Skeletal muscle tissue (tissue), 3 donors: ENCODE measurements at regions not wholly inside any gene's neighbourhood (a gene's known extent, or its start where the extent isn't known, plus 50 kb on each side); places are given as distances from the start of the nearest gene placed in this dataset.

Experiments used
- H3K27ac ChIP-seq: one replicate; pipeline ENCODE4 v1.7.0; 2013; ENCODE audit warnings: mild to moderate bottlenecking, low read depth, low read length, inconsistent platforms
- H3K27me3 ChIP-seq, 3 donors: one replicate each; pipeline ENCODE4 v1.7.0; 2013; ENCODE audit warnings: low read length in 3 of 3; ENCODE audit not compliant: control insufficient read depth in 3 of 3, insufficient read depth in 3 of 3
- H3K36me3 ChIP-seq, 3 donors: one replicate each; pipeline ENCODE4 v1.7.0; 2013; ENCODE audit warnings: low read length in 3 of 3; ENCODE audit not compliant: control insufficient read depth in 3 of 3, insufficient read depth in 3 of 3
- H3K4me1 ChIP-seq, 3 donors: one replicate each; pipeline ENCODE4 v1.7.0; 2013; ENCODE audit warnings: low read length in 3 of 3, mild to moderate bottlenecking in 3 of 3; ENCODE audit not compliant: control insufficient read depth in 3 of 3, insufficient read depth in 3 of 3
- H3K4me3 ChIP-seq, 3 donors: one replicate each; pipeline ENCODE4 v1.7.0; 2013; ENCODE audit warnings: low read length in 3 of 3
- H3K9ac ChIP-seq, 3 donors: one replicate each; pipeline ENCODE4 v1.7.0; 2013; ENCODE audit warnings: low read length in 3 of 3, mild to moderate bottlenecking in 3 of 3, moderate library complexity in 2 of 3, low read depth in 1 of 3
- H3K9me3 ChIP-seq, 3 donors: one replicate each; pipeline ENCODE4 v1.7.0; 2013; ENCODE audit warnings: low read length in 3 of 3; ENCODE audit not compliant: control insufficient read depth in 3 of 3
- donor health status: Osteomylitis.

DNA sequence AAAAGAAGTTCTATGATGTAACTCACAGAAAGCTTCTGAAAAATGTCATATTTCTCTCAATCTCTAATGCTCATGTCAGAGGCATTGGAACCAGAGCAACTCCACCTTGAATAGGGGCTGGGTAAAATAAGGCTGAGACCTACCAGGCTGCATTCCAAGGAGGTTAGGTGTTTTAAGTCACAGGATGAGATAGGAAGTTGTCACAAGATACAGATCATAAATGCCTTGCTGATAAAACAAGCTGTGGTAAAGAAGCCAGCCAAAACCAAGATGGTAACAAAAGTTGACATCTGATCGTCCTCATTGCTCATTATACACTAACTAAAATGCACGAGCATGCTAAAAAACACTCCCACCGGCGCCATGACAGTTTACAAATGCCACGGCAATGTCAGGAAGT, 411.1 kb upstream of the GRIA1 start:
- Histone ChIP-seq H3K4me3 (no peak overlapping the region), H3K9ac (no peak overlapping the region), H3K4me1 (no peaks in the 10 kb centered on the region), H3K36me3 (no peaks in the 10 kb centered on the region), H3K27me3 (no peaks in the 10 kb centered on the region), H3K9me3 (no peaks in the 10 kb centered on the region), H3K27ac (no peak overlapping the region)

DNA sequence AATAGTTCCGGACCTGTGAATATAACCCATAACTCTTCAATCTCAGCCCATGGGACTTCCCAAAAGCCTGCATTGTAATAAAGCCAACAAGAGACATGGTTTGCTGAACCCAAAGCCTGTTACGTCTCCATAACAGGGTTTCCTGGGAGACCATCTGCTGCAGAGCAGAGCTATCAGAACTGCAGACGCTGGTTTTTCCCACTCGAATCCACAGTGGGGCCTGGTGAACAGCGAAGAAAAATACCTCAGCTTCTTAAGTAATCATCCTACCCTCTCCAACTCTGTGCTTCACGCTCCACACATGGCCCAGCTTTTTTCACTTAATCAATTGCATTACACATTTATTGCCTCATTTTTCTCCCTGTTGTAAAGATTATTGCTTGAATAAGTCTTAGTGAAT, 409.5 kb upstream of the GRIA1 start:
- no peaks in the 10 kb centered on the region for H3K4me1 ChIP-seq
- no peak overlapping the region for H3K27ac ChIP-seq

DNA sequence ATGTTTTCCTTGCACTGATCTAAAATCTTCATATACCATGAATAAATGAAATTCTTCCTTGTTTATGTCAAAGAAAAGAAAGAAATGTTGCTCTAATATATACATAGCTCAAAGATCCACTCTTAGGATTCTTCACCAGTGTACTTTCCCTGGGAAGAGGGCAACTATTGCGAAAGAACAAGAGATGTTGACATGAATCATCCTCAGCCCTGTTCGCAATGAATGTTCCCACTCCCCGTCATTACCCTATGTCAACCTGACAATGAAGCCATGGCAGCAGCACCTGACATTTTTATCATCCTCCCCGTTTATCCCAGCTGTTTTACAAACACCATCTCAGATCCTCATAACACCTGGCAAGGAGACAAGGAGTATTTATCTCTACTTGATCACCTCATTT, 409.1 kb upstream of the GRIA1 start:
- no peaks in the 10 kb centered on the region for H3K4me1 ChIP-seq
- H3K4me3 ChIP-seq: no peak overlapping the region
- H3K9me3 ChIP-seq: no peaks in the 10 kb centered on the region
- H3K27ac ChIP-seq: no peak overlapping the region
- no peaks in the 10 kb centered on the region for H3K27me3 ChIP-seq
- H3K36me3 ChIP-seq: no peaks in the 10 kb centered on the region
- no peak overlapping the region for H3K9ac ChIP-seq

More for the DNA sequence above, 409.5 kb upstream of the GRIA1 start:
- H3K4me3 ChIP-seq: no peak overlapping the region
- H3K36me3 ChIP-seq: no peaks in the 10 kb centered on the region
- H3K9ac ChIP-seq: no peak overlapping the region
- H3K27me3 ChIP-seq: no peaks in the 10 kb centered on the region
- H3K9me3 ChIP-seq: no peaks in the 10 kb centered on the region

DNA sequence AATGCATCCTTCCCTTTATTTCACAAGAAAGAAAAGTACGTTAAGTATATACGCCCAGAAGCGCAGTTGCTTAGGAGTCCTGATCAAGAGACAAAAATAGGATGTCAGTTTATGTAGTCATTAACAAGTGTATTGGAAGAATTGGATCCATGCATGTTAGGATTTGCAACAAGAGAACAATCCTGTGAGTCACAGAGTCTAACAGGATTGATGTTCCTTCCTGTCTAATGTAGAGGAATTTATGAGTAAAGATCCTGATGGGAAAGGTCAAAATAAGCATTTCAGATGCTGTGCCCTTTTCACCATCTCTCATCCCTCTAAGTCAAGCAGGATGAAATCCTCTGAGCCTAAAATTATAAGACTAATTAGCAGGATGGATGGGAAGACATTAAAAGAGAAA, 406.0 kb upstream of the GRIA1 start:
- no peak overlapping the region for H3K4me3 ChIP-seq
- H3K9me3 ChIP-seq: no peaks in the 10 kb centered on the region

DNA sequence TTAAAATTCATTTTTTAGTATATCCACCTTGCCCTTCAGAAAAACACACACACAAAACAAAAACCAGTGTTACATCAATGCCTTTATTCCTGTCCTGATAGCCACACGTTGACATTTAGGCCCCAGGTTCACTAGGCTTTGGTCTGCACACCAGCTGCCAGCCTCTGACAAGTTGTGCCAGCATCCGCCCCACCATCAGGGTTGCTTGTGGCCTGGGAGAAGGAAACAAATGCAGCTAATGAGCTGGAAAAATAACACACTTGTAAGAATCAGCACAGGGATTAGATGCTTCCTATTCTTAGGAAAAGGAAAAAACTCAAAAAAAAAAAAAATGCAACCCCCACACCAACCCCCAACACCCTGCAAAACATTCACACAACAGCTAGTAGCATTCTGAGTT, 404.0 kb upstream of the GRIA1 start:
- no peak overlapping the region for H3K4me3 ChIP-seq
- H3K4me1 ChIP-seq: no peaks in the 10 kb centered on the region
- H3K36me3 ChIP-seq: no peaks in the 10 kb centered on the region
- no peak overlapping the region for H3K27ac ChIP-seq
- no peak overlapping the region for H3K9ac ChIP-seq
- no peaks in the 10 kb centered on the region for H3K27me3 ChIP-seq
- no peaks in the 10 kb centered on the region for H3K9me3 ChIP-seq

More for the DNA sequence above, 406.0 kb upstream of the GRIA1 start:
- H3K36me3 ChIP-seq: no peaks in the 10 kb centered on the region
- no peak overlapping the region for H3K27ac ChIP-seq
- H3K9ac ChIP-seq: no peak overlapping the region
- H3K4me1 ChIP-seq: no peaks in the 10 kb centered on the region
- H3K27me3 ChIP-seq: no peaks in the 10 kb centered on the region

DNA sequence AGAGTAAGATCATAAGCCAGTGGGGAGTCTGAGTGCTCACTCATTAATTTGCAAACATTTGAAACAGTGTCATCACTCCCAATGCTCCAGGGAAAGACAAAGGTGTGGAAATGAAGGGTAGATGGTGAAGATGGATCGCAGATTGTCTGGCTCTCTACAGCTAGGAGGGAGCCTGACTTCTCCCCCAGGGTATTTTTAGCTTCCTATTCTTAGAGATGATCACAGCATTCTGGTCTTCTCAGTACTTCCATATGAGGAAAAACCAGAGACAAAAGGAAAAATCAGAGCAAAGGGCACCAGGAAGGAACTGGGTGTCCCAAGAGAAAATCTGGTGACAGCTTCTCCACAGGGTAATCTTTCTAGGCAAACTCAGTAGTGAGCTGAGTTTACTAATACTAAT, 401.9 kb upstream of the GRIA1 start:
- H3K9ac ChIP-seq: no peak overlapping the region
- H3K27ac ChIP-seq: no peak overlapping the region
- no peak overlapping the region for H3K4me3 ChIP-seq
- H3K9me3 ChIP-seq: no peaks in the 10 kb centered on the region
- no peaks in the 10 kb centered on the region for H3K36me3 ChIP-seq
- H3K4me1 ChIP-seq: no peaks in the 10 kb centered on the region
- H3K27me3 ChIP-seq: no peaks in the 10 kb centered on the region

DNA sequence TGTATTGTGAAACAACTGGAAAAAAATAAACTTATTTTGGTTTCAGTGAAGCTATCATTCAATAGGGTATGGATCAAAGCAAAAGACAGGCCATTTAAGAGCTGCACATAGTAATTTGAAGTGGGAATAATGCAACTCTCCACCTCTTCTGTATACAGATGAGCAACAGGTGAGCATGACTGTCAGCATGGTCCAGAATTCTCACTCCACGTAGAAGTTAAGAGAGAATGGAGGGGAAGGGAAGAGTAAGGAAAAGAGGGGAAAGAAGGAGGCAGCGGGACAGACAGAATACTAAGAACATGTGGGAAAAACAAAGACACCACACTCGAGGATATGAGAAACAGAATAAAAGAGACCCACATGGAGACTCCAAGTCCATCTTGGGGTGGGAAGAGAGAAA, 396.1 kb upstream of the GRIA1 start:
- Histone ChIP-seq H3K4me1 (no peaks in the 10 kb centered on the region), H3K27me3 (no peaks in the 10 kb centered on the region), H3K9me3 (no peaks in the 10 kb centered on the region), H3K4me3 (no peak overlapping the region), H3K9ac (no peak overlapping the region), H3K27ac (no peak overlapping the region), H3K36me3 (no peaks in the 10 kb centered on the region)

DNA sequence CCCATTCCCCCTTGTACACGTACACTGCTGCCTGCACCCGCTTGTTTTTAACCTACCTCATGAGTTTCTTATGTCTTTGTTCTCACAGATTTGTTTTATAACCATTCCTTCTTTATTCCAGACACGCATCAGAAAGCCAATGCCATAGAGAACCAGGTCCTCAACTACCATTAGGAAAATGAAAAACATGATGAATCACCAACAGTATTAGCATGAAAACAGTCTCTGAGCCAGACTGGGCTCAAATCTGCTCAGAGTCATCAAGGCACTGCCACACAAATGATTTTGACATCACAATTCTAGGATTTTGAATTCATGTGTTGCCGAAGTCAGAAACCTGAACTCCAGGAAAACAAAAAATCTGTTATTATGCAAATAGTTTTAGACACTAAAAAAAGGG, 394.1 kb upstream of the GRIA1 start:
- H3K9me3 ChIP-seq: no peaks in the 10 kb centered on the region

DNA sequence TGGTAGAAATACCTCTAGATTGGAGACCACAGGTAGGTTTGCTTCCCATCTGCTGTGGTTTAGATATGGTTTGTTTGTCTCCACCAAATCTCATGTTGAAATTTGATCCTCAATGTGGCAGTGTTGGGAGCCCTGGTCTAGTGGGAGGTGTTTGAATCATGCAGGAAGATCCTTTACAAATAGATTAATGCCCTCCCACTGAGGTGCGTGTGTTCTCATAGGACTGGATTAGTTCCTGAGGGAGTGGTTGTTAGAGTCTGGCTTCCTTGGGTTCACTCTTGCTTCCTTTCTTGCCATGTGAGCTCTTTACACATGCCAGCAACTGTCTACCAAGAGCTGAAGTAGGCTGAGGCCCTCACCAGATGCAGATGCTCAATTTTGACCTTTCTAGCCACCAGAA, 391.1 kb upstream of the GRIA1 start:
- Histone ChIP-seq H3K9me3 (no peaks in the 10 kb centered on the region), H3K27me3 (no peaks in the 10 kb centered on the region), H3K9ac (no peak overlapping the region), H3K36me3 (no peaks in the 10 kb centered on the region), H3K27ac (no peak overlapping the region), H3K4me3 (no peak overlapping the region), H3K4me1 (no peaks in the 10 kb centered on the region)

More for the DNA sequence above, 394.1 kb upstream of the GRIA1 start:
- Histone ChIP-seq H3K27ac (no peak overlapping the region), H3K9ac (no peak overlapping the region), H3K4me3 (no peak overlapping the region), H3K4me1 (no peaks in the 10 kb centered on the region), H3K27me3 (no peaks in the 10 kb centered on the region), H3K36me3 (no peaks in the 10 kb centered on the region)

DNA sequence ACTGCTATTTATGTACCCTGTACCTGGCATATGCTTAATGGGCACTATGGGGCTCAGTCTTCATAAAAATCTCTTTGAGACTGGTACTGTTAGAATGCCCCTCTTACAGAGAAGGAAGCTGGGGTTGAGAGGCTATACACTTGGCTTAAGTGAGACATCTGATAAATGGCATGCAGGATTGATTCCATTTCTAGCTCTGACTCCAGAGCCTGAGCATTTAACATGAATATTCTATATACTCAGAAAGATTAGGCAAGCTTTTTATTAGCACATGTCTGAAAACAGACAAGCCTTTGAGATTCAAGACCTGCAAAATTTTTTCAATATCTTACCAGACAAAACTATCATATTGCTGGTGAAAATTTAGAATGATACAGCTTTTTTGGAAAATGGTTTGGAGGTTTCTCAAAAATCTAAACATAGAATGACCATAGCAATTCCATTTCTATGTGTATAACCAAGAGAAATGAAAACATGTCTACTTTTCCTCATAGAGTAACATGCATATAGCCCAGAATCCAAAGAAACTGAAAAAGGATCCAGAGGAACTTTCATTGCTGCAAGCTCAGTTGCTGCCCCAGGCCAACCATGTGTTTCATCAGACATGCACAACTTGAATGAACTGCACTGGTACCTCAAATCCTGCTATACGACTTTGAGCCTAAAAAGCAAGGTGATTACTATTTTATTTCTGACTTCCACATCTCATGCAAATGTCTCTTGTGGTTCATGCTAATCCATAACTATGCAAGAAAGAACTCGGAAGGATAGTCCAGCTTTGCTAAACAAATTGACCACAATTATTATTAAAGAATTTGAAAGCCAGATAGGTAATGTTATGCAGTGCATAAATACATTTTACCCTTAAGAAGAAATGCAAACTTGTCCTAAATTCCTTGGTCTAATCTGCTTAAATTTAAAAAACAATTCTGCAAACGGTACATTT, 389.0 kb upstream of the GRIA1 start:
- H3K9me3 ChIP-seq: no peaks in the 10 kb centered on the region
- H3K27me3 ChIP-seq: no peaks in the 10 kb centered on the region
- H3K4me1 ChIP-seq: no peaks in the 10 kb centered on the region
- no peak overlapping the region for H3K9ac ChIP-seq
- H3K36me3 ChIP-seq: no peaks in the 10 kb centered on the region
- H3K4me3 ChIP-seq: no peak overlapping the region
- no peak overlapping the region for H3K27ac ChIP-seq
